HEK293T (cell line): ENCODE measurements at regions not wholly inside any gene's neighbourhood (a gene's known extent, or its start where the extent isn't known, plus 50 kb on each side); places are given as distances from the start of the nearest gene placed in this dataset.

Experiments
- CTBP1 ChIP-seq: fragments of 450-650 bp; IDR thresholded peaks from 2 replicates; pipeline ENCODE4 v1.6.1; 2016; ENCODE audit warnings: borderline replicate concordance
- NFRKB ChIP-seq: fragments of 450-650 bp; IDR thresholded peaks from 2 replicates; pipeline ENCODE4 v1.6.1; 2016; ENCODE audit warnings: mild to moderate bottlenecking, moderate library complexity
- SP1 ChIP-seq: fragments of 450-650 bp; IDR thresholded peaks from 2 replicates; pipeline ENCODE4 v1.6.1; 2017
- SUZ12 ChIP-seq: fragments of 450-650 bp; IDR thresholded peaks from 2 replicates; pipeline ENCODE4 v1.6.1; 2016; ENCODE audit warnings: mild to moderate bottlenecking
- ZNF384 ChIP-seq: fragments of 450-650 bp; IDR thresholded peaks from 2 replicates; pipeline ENCODE4 v1.6.1; 2016

DNA sequence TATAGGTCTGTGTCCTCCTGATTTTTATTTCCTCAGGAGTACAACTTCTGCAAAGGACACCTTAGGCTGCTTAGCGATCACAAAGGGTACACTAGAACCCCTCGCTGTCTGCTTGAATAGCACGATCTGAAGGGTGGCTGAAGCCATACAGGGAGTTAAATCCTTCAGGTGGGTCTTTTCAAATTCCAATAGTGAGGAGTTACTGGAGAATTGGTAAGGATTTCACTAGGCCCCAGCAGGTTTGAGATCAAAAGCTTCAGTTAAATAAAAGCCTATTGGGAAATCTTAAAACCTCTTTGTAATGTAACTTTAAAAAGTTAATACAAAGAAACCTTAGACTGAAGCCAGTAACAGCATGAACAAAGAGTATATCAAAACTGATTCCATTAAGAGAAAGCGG is 613.1 kb downstream of the ZEB2 start:
- no peak for TF ChIP-seq ZNF384
- no peak for TF ChIP-seq SUZ12
- TF ChIP-seq NFRKB = no peak
- TF ChIP-seq CTBP1 = no peak
- TF ChIP-seq SP1 = no peak
